GM19238 (cell line): ENCODE measurements at regions not wholly inside any gene's neighbourhood (a gene's known extent, or its start where the extent isn't known, plus 50 kb on each side); places are given as distances from the start of the nearest gene placed in this dataset.

Experiments
- DNase-seq: peaks from one replicate; pipeline ENCODE4 v3.0.0; 2011; ENCODE audit warnings: low spot score; ENCODE audit not compliant: insufficient read length

DNA sequence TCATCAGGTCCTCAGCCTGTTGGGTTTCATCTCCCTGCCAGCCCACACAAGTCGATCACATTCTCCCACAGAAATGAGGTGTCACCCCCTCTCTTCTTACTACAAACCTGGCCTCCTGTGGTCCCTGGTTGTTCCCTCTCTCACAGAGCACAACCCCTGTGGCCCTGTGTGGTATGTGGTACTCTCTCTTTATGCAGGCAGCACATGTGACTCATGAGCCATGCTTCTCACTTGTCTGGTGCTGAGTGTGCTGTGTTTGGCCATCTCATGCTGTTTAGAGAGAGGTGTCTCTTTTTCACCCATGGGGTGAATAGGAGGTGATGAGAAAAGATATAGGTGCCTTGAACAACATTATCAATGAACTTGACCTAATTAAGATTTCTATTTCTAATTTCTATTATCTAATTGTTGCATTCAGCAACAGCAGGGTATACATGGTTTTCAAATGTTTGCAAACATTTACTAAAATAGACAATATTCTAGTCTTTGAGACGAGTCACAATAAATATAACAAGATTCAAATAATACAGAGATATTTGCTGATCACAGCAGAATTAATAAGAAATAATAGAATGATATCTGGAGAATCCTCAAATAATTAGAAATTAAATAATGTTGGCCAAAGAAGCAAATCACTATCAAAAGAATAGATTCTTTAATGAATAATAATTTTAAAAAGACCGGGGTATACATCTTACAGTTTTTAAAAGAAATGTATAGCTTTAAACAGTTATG, 633.8 kb upstream of the IGFBP3 start:
- no peak for DNase-seq

GRCh38 chr7:46551603-46552002, 630.5 kb upstream of the IGFBP3 start:
- no peak for DNase-seq

DNA sequence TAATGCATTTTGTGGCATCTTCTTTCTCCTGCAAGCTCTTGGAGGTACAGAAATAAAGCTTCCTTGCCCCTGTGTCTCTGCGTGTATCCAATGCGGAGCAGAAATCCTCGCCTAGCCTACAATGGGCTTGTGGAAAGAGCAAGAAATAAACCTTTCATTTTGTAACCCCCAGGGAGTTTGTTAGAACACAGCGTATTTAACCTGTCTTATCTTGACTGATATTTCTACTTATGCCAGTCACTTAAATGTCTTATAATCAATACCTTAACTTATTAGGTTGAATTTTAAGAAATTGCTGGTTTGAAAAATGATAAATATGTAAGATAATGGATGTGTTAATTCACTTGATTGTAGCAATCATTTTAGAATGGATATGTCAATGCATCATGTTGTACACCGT, 629.8 kb upstream of the IGFBP3 start:
- no peak for DNase-seq

- DNase-seq: no peak
These were observed 629.0 kb upstream of the IGFBP3 start for GRCh38 chr7:46549892-46550639.

DNA sequence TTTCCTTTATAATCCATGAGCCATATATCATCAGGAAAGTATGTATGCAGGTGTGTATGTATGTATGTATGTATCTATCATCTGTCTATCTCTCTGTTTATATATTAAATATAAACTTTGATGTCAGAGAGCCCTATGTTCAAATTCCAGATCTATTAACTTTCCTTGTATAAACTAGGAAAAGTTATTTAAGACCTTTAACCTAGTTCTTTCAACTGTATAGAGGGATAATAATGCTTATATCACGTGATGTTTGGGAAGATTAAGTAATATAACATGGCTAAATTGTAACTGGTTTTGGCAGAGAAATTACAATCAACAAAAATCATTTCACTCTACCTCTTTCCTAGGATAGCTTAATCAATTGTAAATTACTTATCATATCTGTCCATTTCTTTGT, 628.3 kb upstream of the IGFBP3 start:
- DNase-seq: no peak

DNA sequence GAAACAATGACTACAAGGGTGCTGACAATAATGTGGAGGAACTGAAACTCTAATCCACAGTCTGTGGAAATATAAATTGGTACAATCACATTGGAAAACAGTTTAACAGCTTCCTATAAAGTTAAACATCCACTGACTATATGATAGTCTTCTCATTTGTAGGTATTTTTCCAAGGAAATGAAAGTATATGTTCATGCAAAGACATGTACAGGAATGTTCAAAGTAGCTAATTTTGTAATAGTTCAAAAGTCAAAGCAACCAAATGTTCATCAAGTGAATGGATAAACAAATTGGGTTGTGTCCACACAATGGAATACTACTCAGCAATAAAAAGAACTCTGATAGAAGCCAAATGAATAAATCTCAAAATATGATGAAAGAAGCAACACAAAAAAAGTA, 626.0 kb upstream of the IGFBP3 start:
- no peak for DNase-seq

GRCh38 chr7:46545790-46546189, 624.7 kb upstream of the IGFBP3 start:
- no peak for DNase-seq

DNA sequence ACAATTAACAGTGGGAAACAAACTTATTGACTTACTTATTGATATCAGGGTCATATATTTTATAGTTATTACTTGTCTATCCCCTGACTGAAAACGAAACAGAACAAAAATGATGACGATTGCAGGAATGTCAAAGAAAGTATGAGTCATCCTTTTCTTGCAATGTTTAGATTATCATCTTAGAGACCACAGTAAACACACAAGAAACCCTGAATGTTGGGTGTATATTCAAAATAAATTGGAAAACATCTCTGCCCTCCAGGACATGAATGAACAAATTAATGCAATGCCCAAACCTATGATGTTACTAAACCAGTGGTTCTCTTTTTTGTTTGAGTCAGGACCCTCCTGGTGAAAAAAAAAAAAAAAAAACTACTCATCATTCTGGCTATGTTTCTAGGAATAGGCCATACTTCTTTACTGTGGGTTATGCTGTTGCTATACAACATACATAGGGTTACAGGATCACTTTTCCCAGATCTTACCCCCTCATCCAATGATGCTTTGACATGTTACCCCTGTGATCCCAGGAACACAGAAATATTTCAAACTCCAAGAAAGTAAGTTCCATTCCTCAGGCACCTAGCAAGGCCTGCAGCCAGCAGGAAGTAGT, 623.4 kb upstream of the IGFBP3 start:
- no peak for DNase-seq

GRCh38 chr7:46542076-46542475, 621.0 kb upstream of the IGFBP3 start:
- no peak for DNase-seq

DNA sequence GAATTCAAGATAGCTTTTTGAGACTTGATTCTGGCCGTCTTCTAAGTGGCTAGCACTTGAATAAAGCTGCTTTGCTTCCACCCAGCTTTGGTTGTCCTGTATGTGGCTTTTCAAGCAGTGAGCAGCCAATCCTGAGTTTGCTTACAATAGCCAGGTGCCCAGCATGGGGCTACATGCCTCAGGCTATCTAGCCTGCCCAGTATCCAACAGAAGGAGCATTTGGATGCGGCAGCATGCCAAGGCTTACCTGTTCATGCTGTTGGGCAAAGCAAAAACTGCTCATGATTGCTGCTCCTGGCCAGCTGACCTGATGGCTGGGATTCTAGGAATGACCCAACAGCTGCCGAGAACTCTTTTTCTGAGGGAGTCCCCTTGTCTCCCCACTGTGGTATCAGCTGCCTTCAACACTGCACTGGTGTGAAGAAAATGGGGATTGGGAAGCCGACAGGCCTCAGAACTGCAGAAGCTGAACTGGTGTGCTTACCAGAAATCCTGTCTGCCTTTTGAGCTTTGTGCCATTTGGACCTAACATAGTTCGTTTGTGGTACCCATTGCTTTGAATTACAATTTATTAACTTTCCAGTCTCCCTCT, 618.9 kb upstream of the IGFBP3 start:
- no peak for DNase-seq

DNA sequence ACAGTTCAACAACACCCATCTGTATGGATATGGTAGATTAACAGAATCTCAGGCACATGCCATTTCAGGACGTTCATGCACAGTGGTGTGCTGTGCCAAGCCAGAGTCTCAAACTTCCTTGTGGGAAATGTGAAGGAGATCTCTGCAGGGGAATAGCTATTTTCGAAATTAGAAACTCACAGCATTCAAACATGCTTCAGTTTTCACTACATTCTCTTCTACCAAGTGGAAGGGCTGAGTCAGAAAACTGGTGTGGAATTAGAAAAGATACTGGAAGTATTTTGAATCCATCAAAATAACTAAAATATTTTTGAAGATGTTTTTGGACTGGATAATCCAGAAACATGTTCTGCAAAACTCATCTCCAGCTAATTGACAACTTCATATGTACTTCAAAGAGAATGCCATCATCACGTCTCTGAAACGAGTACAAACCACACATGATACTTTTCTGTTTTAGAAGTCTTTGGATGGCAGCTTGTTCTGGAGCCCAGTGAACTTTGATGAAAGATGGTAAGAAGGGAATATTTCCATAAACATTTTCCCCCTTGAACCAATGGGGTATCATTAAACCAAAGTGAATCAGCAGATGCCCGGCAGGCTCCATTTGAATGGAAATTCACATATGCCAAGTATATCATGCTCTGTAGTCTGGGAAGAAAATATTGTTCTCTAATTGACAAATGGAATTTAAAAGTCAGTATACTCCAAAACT, 616.3 kb upstream of the IGFBP3 start:
- no peak for DNase-seq

DNA sequence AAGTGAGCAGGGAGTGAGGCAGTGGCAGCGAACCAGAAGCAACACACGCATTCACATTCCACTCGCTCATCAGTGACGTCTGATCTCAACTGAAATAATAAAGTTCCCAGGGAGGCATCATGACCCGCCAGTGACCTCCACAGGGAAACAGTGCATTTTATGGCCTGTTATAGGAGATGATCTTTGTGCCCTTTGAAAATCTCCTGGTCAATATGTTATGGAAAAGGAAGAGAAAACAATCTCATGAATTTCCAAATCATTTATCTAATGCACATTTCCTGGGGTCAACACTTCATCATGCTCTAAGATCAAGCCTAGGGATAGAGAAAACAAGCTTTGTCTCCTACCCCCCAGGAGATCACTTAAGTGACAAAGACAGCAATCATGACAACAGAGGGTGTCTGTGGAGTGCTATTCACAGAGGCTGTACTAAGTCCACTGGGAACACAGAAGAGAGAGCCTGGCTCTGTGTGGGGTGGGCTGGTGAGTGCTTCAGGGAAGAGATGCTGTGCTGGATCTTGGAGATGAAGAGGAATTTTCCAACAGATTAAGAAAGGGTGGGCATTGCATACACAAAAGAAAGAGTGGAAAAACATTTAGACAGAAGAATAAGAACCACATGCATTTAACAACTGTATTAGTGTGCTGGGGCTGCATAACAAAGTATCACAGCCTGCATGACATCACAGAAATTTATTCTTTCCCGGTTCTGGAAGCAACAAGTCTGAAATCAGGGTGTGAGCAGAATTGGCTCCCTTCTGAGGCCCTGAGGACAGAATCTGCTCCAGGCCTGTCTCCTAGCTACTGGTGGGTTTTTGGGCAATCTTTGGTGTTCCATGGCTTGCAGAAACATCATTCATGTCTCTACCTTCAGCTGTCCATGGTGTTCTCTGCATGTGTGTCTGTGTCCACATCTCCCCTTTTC, 613.9 kb upstream of the IGFBP3 start:
- DNase-seq: no peak

- DNase-seq: no peak
These were observed 612.9 kb upstream of the IGFBP3 start for GRCh38 chr7:46533946-46534345.

DNA sequence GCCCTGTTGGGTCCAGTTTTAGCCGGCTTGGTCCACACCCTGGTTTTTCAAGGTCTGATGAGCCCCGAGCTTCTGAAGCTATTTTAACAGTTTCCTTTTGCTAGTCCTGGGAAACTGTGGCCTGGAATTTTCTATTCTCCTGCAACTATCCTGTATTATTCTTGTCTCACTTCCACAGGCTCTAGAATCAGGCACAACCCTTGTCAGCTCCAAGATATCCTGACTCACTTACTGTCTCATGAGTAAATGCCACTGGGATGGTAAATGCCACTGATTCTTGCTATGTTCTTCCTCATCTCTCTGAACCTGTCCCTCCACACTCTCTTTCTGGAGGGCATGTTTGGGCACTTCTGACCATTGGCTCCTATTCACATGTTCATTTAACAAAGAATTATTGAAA, 611.5 kb upstream of the IGFBP3 start:
- DNase-seq: no peak

DNA sequence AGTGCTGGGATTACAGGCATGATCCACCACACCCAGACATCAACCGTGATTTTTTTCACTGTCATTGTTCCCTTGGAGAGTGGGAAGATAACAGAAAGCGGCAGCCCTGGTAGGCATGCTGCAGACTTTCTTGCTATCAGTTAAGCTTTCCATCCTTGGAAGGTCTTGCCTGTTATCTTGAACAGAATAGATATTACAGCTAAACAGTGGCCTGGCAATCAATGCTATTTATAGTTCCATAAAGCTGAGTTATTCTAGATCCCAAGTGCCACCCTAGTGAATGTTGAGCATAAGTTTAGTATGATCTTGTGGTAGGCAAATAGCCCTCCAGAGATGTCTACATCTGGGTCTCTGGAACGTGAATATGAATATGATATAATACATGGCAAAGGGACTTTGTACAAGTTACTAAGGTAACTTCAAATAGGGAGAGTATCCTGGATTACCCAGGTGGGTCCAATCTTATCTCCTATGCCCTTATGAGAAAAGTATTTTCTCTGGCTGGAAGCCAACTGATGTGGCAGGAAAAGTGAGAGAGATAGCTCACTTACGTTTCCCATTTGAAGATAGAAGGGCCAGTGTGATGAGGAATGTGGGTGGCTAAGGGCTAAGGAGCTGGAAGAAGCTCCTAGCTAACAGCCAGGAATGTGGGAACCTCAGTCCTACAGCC, 609.1 kb upstream of the IGFBP3 start:
- no peak for DNase-seq

GRCh38 chr7:46527360-46527759, 606.3 kb upstream of the IGFBP3 start:
- no peak for DNase-seq

DNA sequence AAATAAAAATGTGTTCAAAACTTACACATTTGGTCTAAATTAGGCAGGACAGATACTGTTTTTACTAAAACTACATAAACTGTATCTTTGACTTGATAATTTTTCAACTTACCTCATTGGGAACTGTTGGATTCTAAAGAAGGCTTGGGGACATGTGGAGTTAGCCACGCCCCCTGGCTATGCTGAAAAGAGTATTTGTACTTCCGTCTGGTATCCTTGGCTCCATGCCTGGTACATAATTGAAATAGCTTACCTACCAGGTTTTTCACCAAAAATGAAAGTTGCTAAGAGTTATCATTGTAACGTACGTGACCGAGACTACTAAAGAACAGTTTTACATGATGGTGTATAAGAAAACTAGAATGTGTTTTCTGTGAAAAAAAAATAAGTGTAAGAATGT, 604.8 kb upstream of the IGFBP3 start:
- DNase-seq: no peak

DNA sequence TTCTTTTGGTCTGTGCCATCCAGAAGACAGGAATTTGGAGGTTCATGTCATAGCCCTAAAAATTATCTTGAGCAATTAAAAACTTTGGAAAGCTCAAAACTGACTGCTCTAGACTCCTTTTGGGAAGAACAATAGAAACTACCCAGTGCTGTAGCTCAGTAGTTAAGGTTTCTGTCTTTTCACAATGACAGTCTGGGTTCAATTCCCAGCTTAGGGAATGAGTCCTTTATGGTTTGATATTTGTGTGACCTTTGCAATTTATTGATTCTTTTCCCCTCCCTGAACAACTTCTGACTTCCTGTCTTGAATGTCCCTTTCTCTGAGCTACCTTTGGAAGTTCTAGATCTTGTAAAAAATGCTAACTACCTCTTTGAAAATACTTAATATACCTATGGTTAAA, 603.3 kb upstream of the IGFBP3 start:
- DNase-seq: no peak

DNA sequence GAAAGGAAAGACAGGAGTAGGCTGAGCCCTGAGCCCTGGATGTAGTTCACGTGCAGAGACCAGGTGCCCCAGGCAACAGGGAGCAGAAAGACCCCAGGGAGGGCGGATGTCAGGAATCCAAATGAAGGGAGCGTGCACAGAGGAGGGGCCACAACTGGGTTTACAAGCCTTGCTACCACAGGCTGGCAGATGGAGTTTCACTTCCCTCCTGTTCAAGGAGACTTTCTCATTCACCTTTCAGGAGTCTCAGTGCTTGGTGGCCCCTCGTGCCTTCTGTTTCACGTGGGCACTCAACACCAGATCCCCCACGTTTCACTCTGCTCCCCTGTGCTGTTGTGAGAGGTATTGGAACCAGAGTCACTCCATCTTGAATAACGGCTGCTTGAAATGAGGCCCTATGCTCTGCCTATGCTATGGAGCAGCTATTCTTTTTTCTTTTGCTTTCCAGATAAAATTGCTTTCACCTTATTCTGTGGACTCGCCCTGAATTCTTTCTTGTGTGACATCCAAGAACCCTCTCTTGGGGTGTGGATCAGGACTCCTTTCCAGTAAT, 601.4 kb upstream of the IGFBP3 start:
- no peak for DNase-seq

DNA sequence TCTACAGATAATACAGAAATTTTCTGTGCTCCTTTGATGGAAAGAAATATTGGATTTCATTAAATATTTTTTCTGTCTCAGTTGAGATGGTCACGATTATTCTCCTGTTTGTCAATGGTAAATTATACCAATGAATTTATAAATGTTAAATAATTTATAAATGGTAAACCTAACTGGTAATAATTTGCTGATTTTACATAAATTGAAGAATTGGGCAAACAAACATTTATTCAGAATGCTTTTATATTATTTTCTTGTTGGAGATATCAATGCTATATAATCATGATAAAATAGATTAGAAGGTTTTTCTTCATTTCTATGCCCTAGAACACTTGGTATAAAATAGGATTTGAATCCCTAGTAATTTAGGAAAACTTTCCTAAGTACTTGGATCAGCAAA, 597.6 kb upstream of the IGFBP3 start:
- DNase-seq: no peak
